HCT116 (cell line): ENCODE measurements at regions not wholly inside any gene's neighbourhood (a gene's known extent, or its start where the extent isn't known, plus 50 kb on each side); places are given as distances from the start of the nearest gene placed in this dataset.

Experiments used
- ATAC-seq: fragments of 200-7000 bp; cut with Tn5 transposase; 2 replicates; pipeline ENCODE4 v1.9.1; 2020; ENCODE audit warnings: mild to moderate bottlenecking, moderate library complexity
- BruUV-seq: library from RNA; stranded (reverse); fragments of 400-500 nt; replicated peaks from 2 replicates; lab custom pipeline; 2021; lab: Mats Ljungman, UMichigan
- CTCF ChIA-PET: fragments of 300-600 bp; sonication (Branson Sonifier 250); formaldehyde crosslinking; loops from one replicate; lab custom pipeline; 2021; ENCODE audit warnings: antibody characterized with exemption; lab: Charles Lee
- POLR2A ChIA-PET: fragments of 300-600, 350-600 bp; sonication (Branson Sonifier 250); formaldehyde crosslinking; loops from one replicate; lab custom pipeline; 2021; ENCODE audit warnings: antibody characterized with exemption; lab: Charles Lee
- RAD21 ChIA-PET, 2 experiments: fragments of 300-600 bp; sonication (Branson Sonifier 250); formaldehyde crosslinking; loops; one replicate each; lab custom pipeline; 2023; ENCODE audit warnings: low total read pairs in 2 of 2; ENCODE audit not compliant: uncharacterized antibody in 2 of 2, unreplicated experiment in 2 of 2, low non-redundant PET in 1 of 2; lab: Charles Lee
- DNase-seq: peaks from one replicate; pipeline ENCODE4 v3.0.0-alpha.2; 2010; ENCODE audit warnings: low read depth, low spot score
- H2AFZ ChIP-seq: fragments of 200-600 bp; shearing (Covaris generic), sonication (generic); 2 replicates; pipeline ENCODE4 v1.6.1; 2017; ENCODE audit warnings: low read depth, mixed run types, mixed read lengths, antibody characterized with exemption, low read length; ENCODE audit not compliant: poor library complexity, severe bottlenecking
- H3K27ac ChIP-seq: 2 replicates; pipeline ENCODE4 v1.5.1; 2012; ENCODE audit warnings: low read depth, low read length
- H3K27me3 ChIP-seq: fragments of 200-600 bp; sonication (generic); 2 replicates; pipeline ENCODE4 v1.6.1; 2016; ENCODE audit warnings: mixed run types, low read length, mixed read lengths; ENCODE audit not compliant: insufficient read depth
- H3K36me3 ChIP-seq, 2 experiments: fragments of 200-500 bp in 1 of 2; fragments of 200-600 bp in 1 of 2; sonication (Bioruptor generic) in 1 of 2; sonication (generic) in 1 of 2; 2 replicates each; pipeline versions ENCODE4 v1.5.1 to v1.6.1; 2014 to 2016; ENCODE audit warnings: low read length in 2 of 2, inconsistent platforms in 1 of 2, mixed read lengths in 1 of 2, mixed run types in 1 of 2; ENCODE audit not compliant: insufficient read depth in 2 of 2, control insufficient read depth in 1 of 2
- H3K4me1 ChIP-seq, 2 experiments: fragments of 200-600 bp in 1 of 2; sonication (generic) in 1 of 2; 2 replicates each; pipeline versions ENCODE4 v1.5.1 to v1.6.1; 2012 to 2017; ENCODE audit warnings: low read length in 2 of 2, inconsistent platforms in 1 of 2, mild to moderate bottlenecking in 1 of 2, mixed read lengths in 1 of 2, mixed run types in 1 of 2, moderate library complexity in 1 of 2; ENCODE audit not compliant: insufficient read depth in 2 of 2, control insufficient read depth in 1 of 2
- H3K4me2 ChIP-seq: fragments of 200-600 bp; sonication (generic); 2 replicates; pipeline ENCODE4 v1.6.1; 2017; ENCODE audit warnings: mixed run types, low read length, mixed read lengths
- H3K4me3 ChIP-seq, 2 experiments: fragments of 200-600 bp in 1 of 2; sonication (generic) in 1 of 2; replicated peaks in 1 of 2; 2 replicates each; pipeline ENCODE4 v1.5.1; 2011 to 2016; ENCODE audit warnings: low read length in 2 of 2, control low read depth in 1 of 2, low read depth in 1 of 2, mild to moderate bottlenecking in 1 of 2, mixed read lengths in 1 of 2, mixed run types in 1 of 2
- H3K79me2 ChIP-seq: fragments of 200-600 bp; sonication (generic); 2 replicates; pipeline ENCODE4 v1.6.1; 2017; ENCODE audit warnings: mild to moderate bottlenecking, mixed run types, low read length, moderate library complexity, mixed read lengths; ENCODE audit not compliant: insufficient read depth
- H3K9ac ChIP-seq: fragments of 200-600 bp; sonication (generic); 2 replicates; pipeline ENCODE4 v1.6.1; 2016; ENCODE audit warnings: low read length, mixed read lengths
- H3K9me2 ChIP-seq: fragments of 200-600 bp; sonication (generic), shearing (Covaris generic); 2 replicates; pipeline ENCODE4 v1.6.1; 2017; ENCODE audit warnings: mixed run types, mild to moderate bottlenecking, moderate library complexity; ENCODE audit not compliant: insufficient read depth
- H3K9me3 ChIP-seq, 2 experiments: fragments of 200-500 bp in 1 of 2; fragments of 200-600 bp in 1 of 2; sonication (Bioruptor generic) in 1 of 2; sonication (generic) in 1 of 2; 2 replicates each; pipeline ENCODE4 v1.6.1; 2014 to 2017; ENCODE audit warnings: low read length in 2 of 2, mixed read lengths in 2 of 2, inconsistent platforms in 1 of 2, low read depth in 1 of 2, mild to moderate bottlenecking in 1 of 2, mixed run types in 1 of 2, moderate library complexity in 1 of 2; ENCODE audit not compliant: control insufficient read depth in 1 of 2, insufficient read depth in 1 of 2
- H4K20me1 ChIP-seq: fragments of 200-600 bp; sonication (generic), shearing (Covaris generic); 2 replicates; pipeline ENCODE4 v1.6.1; 2017; ENCODE audit warnings: mixed run types, mild to moderate bottlenecking, moderate library complexity; ENCODE audit not compliant: insufficient read depth
- EGR1 ChIP-seq: IDR thresholded peaks from 2 replicates; pipeline ENCODE4 v1.6.1; 2012; ENCODE audit warnings: low read depth
- EZH2 ChIP-seq: fragments of 200-600 bp; sonication (generic); IDR thresholded peaks from 2 replicates; pipeline ENCODE4 v1.6.1; 2017; ENCODE audit warnings: antibody characterized with exemption, mixed run types
- FOSL1 ChIP-seq: IDR thresholded peaks from 2 replicates; pipeline ENCODE4 v1.6.1; 2012; ENCODE audit warnings: low read depth
- MAX ChIP-seq: IDR thresholded peaks from 2 replicates; pipeline ENCODE4 v1.6.1; 2012
- POLR2A ChIP-seq: IDR thresholded peaks from 2 replicates; pipeline ENCODE4 v1.7.0; 2011; ENCODE audit warnings: borderline replicate concordance; ENCODE audit not compliant: insufficient read depth, insufficient read length; ENCODE audit errors: extremely low read depth
- RAD21 ChIP-seq: IDR thresholded peaks from 2 replicates; pipeline ENCODE4 v1.6.1; 2012; ENCODE audit warnings: low read depth, mild to moderate bottlenecking
- REST ChIP-seq: IDR thresholded peaks from 2 replicates; pipeline ENCODE4 v1.6.1; 2012; ENCODE audit warnings: low read depth
- YY1 ChIP-seq: IDR thresholded peaks from 2 replicates; pipeline ENCODE4 v1.6.1; 2011; ENCODE audit warnings: low read length, low read depth, moderate library complexity, mild to moderate bottlenecking; ENCODE audit not compliant: insufficient replicate concordance; ENCODE audit errors: extremely low read depth
- ZBTB33 ChIP-seq: IDR thresholded peaks from 2 replicates; pipeline ENCODE4 v1.6.1; 2011; ENCODE audit warnings: mild to moderate bottlenecking, low read length, moderate library complexity; ENCODE audit not compliant: insufficient replicate concordance; ENCODE audit errors: extremely low read depth
- ZNF274 ChIP-seq: fragments of 200-500 bp; sonication (Bioruptor generic); IDR thresholded peaks from 2 replicates; pipeline ENCODE4 v1.6.1; 2014; ENCODE audit warnings: mild to moderate bottlenecking, low read depth, low read length, inconsistent platforms
- intact Hi-C: fragments of 100-400 bp; cut with micrococcal nuclease; formaldehyde crosslinking; loops from 2 replicates; pipeline ENCODE4 v1.10.0; 2022

- no peak for TF ChIP-seq ZNF274
- no peak for TF ChIP-seq YY1
These were observed 53.0 kb upstream of the RASSF6 start (continued) for GRCh38 chr4:73673286-73673685.

GRCh38 chr4:73674451-73674919 is 54.2 kb upstream of the RASSF6 start:
- Histone ChIP-seq H3K9ac (no peak overlapping the region), H3K27ac (no peak overlapping the region), H3K9me2 (no peaks in the 10 kb centered on the region; the same call in 1 of the 2 replicates), H3K27me3 (no peaks in the 10 kb centered on the region), H3K36me3 (no peaks in the 10 kb centered on the region), H4K20me1 (no peaks in the 10 kb centered on the region), H3K4me1 (peaks cover 0 to 12% of the 10 kb centered on the region in 2 experiments; a peak in 2 of 4 replicates), H2AFZ (peak overlapping the region; percentile 2), H3K4me3 (no peak overlapping the region), H3K79me2 (no peaks in the 10 kb centered on the region), H3K9me3 (no peaks in the 10 kb centered on the region), H3K4me2 (no peak overlapping the region)
- RAD21 ChIA-PET: no interaction called here
- intact Hi-C loops: loop anchor here (10.0 kb wide), 1 partner anchor 360 kb away; the partner anchor contains the start of gene CXCL3
- CTCF ChIA-PET: interaction anchor here (1.5 kb wide), 1 partner anchor 460 kb away, joined by 4 read pairs; no protein-coding TSS in a partner anchor
- DNase-seq (no peak), ATAC-seq (no peak)
- BruUV-seq: no TSS peak
- POLR2A ChIA-PET: no interaction called here
- no peak for TF ChIP-seq RAD21

- no peak overlapping the region for H3K9ac ChIP-seq
- intact Hi-C loops: loop anchor here (10.0 kb wide), 1 partner anchor 359 kb away; the partner anchor contains the start of gene CXCL3
- DNase-seq: no peak
These were observed 55.4 kb upstream of the RASSF6 start for GRCh38 chr4:73675623-73676022.

More at GRCh38 chr4:73675623-73676022, 55.4 kb upstream of the RASSF6 start:
- RAD21 ChIA-PET: no interaction called here
- CTCF ChIA-PET: interaction anchor here (1.5 to 1.9 kb wide), 2 partner anchors 22 to 458 kb away, joined by 3 to 6 read pairs; no protein-coding TSS in a partner anchor
- no peak overlapping the region for H3K4me2 ChIP-seq
- BruUV-seq: no TSS peak
- H3K9me3 ChIP-seq: no peaks in the 10 kb centered on the region
- POLR2A ChIA-PET: no interaction called here
- no peak overlapping the region for H3K4me3 ChIP-seq
- no peaks in the 10 kb centered on the region for H3K27me3 ChIP-seq
- no peaks in the 10 kb centered on the region for H4K20me1 ChIP-seq
- peaks cover 0 to 12% of the 10 kb centered on the region in 2 experiments; a peak in 2 of 4 replicates for H3K4me1 ChIP-seq
- TF ChIP-seq EZH2 (no peak), MAX (no peak), ZNF274 (no peak), REST (no peak), EGR1 (no peak), ZBTB33 (no peak), POLR2A (no peak), FOSL1 (no peak)
- no peak overlapping the region for H3K27ac ChIP-seq
- H3K36me3 ChIP-seq: no peaks in the 10 kb centered on the region
- no peaks in the 10 kb centered on the region for H3K79me2 ChIP-seq
- no peaks in the 10 kb centered on the region; the same call in 1 of the 2 replicates for H3K9me2 ChIP-seq
- no peak for ATAC-seq
- H2AFZ ChIP-seq: no peak overlapping the region
